SK-N-SH (cell line): ENCODE measurements at regions not wholly inside any gene's neighbourhood (a gene's known extent, or its start where the extent isn't known, plus 50 kb on each side); places are given as distances from the start of the nearest gene placed in this dataset.

Source experiments
- CTCF ChIA-PET: fragments of 300-600, 350-600 bp; formaldehyde crosslinking; extraction: SDS; loops from one replicate; lab custom pipeline; 2021; lab: Yijun Ruan, JAX
- POLR2A ChIA-PET: fragments of 350-600 bp; sonication (Branson Sonifier 250); formaldehyde crosslinking; extraction: SDS; loops from one replicate; lab custom pipeline; 2020; ENCODE audit warnings: antibody characterized with exemption, inconsistent platforms; lab: Yijun Ruan, JAX
- DNase-seq: peaks from one replicate; pipeline ENCODE4 v3.0.0; 2012
- H2AFZ ChIP-seq: fragments of 200-600 bp; sonication (generic); 2 replicates; pipeline ENCODE4 v1.8.1; 2016; ENCODE audit warnings: antibody characterized with exemption, mild to moderate bottlenecking, low read depth
- H3F3A ChIP-seq: fragments of 200-600 bp; sonication (generic); replicated peaks from 2 replicates; pipeline ENCODE3; 2016; ENCODE audit warnings: antibody characterized with exemption, mild to moderate bottlenecking; ENCODE audit not compliant: insufficient read depth
- H3K27ac ChIP-seq, 2 experiments: fragments of 200-500 bp in 1 of 2; fragments of 200-600 bp in 1 of 2; sonication (Bioruptor generic) in 1 of 2; sonication (generic), shearing (Covaris generic) in 1 of 2; 2 replicates each; pipeline versions ENCODE4 v1.5.1 to v1.6.1; 2014 to 2016; ENCODE audit warnings: low read depth in 2 of 2, inconsistent platforms in 1 of 2, low read length in 1 of 2, mild to moderate bottlenecking in 1 of 2, mixed read lengths in 1 of 2
- H3K27me3 ChIP-seq: fragments of 200-600 bp; sonication (generic), shearing (Covaris generic); 2 replicates; pipeline ENCODE4 v1.6.1; 2016; ENCODE audit warnings: mixed run types; ENCODE audit not compliant: insufficient read depth
- H3K36me3 ChIP-seq, 2 experiments: fragments of 200-500 bp in 1 of 2; fragments of 200-600 bp in 1 of 2; sonication (Bioruptor generic) in 1 of 2; sonication (generic) in 1 of 2; replicated peaks in 1 of 2; 2 replicates each; pipeline versions ENCODE3 to v1.5.1; 2014 to 2016; ENCODE audit warnings: low read length in 1 of 2, mild to moderate bottlenecking in 1 of 2; ENCODE audit not compliant: insufficient read depth in 2 of 2, control insufficient read depth in 1 of 2
- H3K4me1 ChIP-seq, 2 experiments: fragments of 200-500 bp in 1 of 2; fragments of 200-600 bp in 1 of 2; sonication (Bioruptor generic) in 1 of 2; sonication (generic), shearing (Covaris generic) in 1 of 2; 2 replicates each; pipeline versions ENCODE4 v1.5.1 to v1.6.1; 2014 to 2016; ENCODE audit warnings: low read depth in 1 of 2, low read length in 1 of 2, mixed run types in 1 of 2; ENCODE audit not compliant: insufficient read depth in 2 of 2, control insufficient read depth in 1 of 2
- H3K4me2 ChIP-seq: fragments of 200-600 bp; sonication (generic), shearing (Covaris generic); 2 replicates; pipeline ENCODE4 v1.6.1; 2017; ENCODE audit warnings: mixed run types
- H3K4me3 ChIP-seq, 2 experiments: fragments of 200-500 bp in 1 of 2; fragments of 200-600 bp in 1 of 2; sonication (Bioruptor generic) in 1 of 2; sonication (generic), shearing (Covaris generic) in 1 of 2; 2 replicates each; pipeline versions ENCODE4 v1.5.1 to v1.8.1; 2014 to 2016; ENCODE audit warnings: low read depth in 2 of 2, inconsistent platforms in 1 of 2, low read length in 1 of 2, mild to moderate bottlenecking in 1 of 2, mixed read lengths in 1 of 2, moderate library complexity in 1 of 2
- H3K79me2 ChIP-seq: fragments of 200-600 bp; sonication (generic); 2 replicates; pipeline ENCODE4 v1.8.1; 2017; ENCODE audit warnings: mild to moderate bottlenecking; ENCODE audit not compliant: insufficient read depth
- H3K9ac ChIP-seq: fragments of 200-600 bp; sonication (generic); 2 replicates; pipeline ENCODE4 v1.6.1; 2017; ENCODE audit warnings: mixed run types
- H3K9me2 ChIP-seq: fragments of 200-600 bp; sonication (generic); 2 replicates; pipeline ENCODE4 v1.6.1; 2017; ENCODE audit warnings: mixed run types
- H3K9me3 ChIP-seq: fragments of 200-600 bp; sonication (generic); 2 replicates; pipeline ENCODE4 v1.6.1; 2017; ENCODE audit warnings: mixed run types, mild to moderate bottlenecking, moderate library complexity
- H4K20me1 ChIP-seq: fragments of 200-600 bp; sonication (generic); 2 replicates; pipeline ENCODE4 v1.6.1; 2017; ENCODE audit warnings: mild to moderate bottlenecking, mixed run types; ENCODE audit not compliant: insufficient read depth
- CHD2 ChIP-seq: fragments of 150-350 bp; IDR thresholded peaks from 2 replicates; pipeline ENCODE4 v1.6.1; 2018; ENCODE audit warnings: low read length; ENCODE audit not compliant: partially characterized antibody
- EZH2phosphoT487 ChIP-seq: fragments of 200-600 bp; sonication (generic); IDR thresholded peaks from 2 replicates; pipeline ENCODE4 v1.6.1; 2017; ENCODE audit warnings: low read depth, mixed run types, mild to moderate bottlenecking, antibody characterized with exemption, moderate library complexity, borderline replicate concordance
- FOSL2 ChIP-seq: IDR thresholded peaks from 2 replicates; pipeline ENCODE4 v1.4.0; 2012; ENCODE audit warnings: low read depth, mild to moderate bottlenecking, moderate library complexity, borderline replicate concordance
- FOXJ3 ChIP-seq: sonication (generic); formaldehyde crosslinking; IDR thresholded peaks from 2 replicates; pipeline ENCODE4 v1.5.1; 2020; ENCODE audit warnings: mild to moderate bottlenecking, missing genetic modification reagents
- MAX ChIP-seq: IDR thresholded peaks from 2 replicates; pipeline ENCODE4 v1.4.0; 2012; ENCODE audit warnings: low read depth
- MEF2A ChIP-seq: IDR thresholded peaks from 2 replicates; pipeline ENCODE4 v1.4.0; 2012; ENCODE audit warnings: low read depth, borderline replicate concordance
- MXI1 ChIP-seq: IDR thresholded peaks from 2 replicates; pipeline ENCODE4 v1.6.1; 2012; ENCODE audit warnings: mild to moderate bottlenecking, low read depth, low read length, improper control_type of control experiment
- PBX3 ChIP-seq: IDR thresholded peaks from 2 replicates; pipeline ENCODE4; 2012
- REST ChIP-seq: IDR thresholded peaks from 2 replicates; pipeline ENCODE4 v1.6.1; 2012; ENCODE audit warnings: mild to moderate bottlenecking, low read depth, low read length, moderate library complexity
- RXRA ChIP-seq: IDR thresholded peaks from 2 replicates; pipeline ENCODE4 v1.4.0; 2012; ENCODE audit warnings: low read depth, mild to moderate bottlenecking, borderline replicate concordance
- SIN3A ChIP-seq: IDR thresholded peaks from 2 replicates; pipeline ENCODE4 v1.6.1; 2012; ENCODE audit warnings: low read depth, mild to moderate bottlenecking, low read length, moderate library complexity, borderline replicate concordance
- TAF1 ChIP-seq: IDR thresholded peaks from 2 replicates; pipeline ENCODE4 v1.6.1; 2012; ENCODE audit warnings: low read depth, mild to moderate bottlenecking, low read length, moderate library complexity, borderline replicate concordance
- TEAD4 ChIP-seq: IDR thresholded peaks from 2 replicates; pipeline ENCODE4 v1.4.0; 2012; ENCODE audit warnings: mild to moderate bottlenecking, borderline replicate concordance; ENCODE audit not compliant: insufficient read depth
- YY1 ChIP-seq: IDR thresholded peaks from 2 replicates; pipeline ENCODE4 v1.4.0; 2012; ENCODE audit warnings: low read depth, mild to moderate bottlenecking
- WGBS: methylation state at CpG from one replicate; pipeline ENCODE4 v1.1.6; 2017; ENCODE audit warnings: low lambda C conversion rate; 5-methylcytosine and 5-hydroxymethylcytosine counted together

- 5% methylated on average over 3 of the region's 3 CpGs for WGBS
- Histone ChIP-seq H3K9me3 (no peaks in the 10 kb centered on the region), H3K4me1 (peaks cover 8 to 31% of the 10 kb centered on the region in 2 experiments), H3K4me2 (0 out of 2 replicates have a peak overlapping the region, but pooled peaks have one; percentile 11), H3K4me3 (no peak overlapping the region), H3K27me3 (no peaks in the 10 kb centered on the region), H3K9ac (peak overlapping the region; percentile 14; the same call in 1 of the 2 replicates), H3F3A (peaks cover 6% of the 10 kb centered on the region), H4K20me1 (no peaks in the 10 kb centered on the region), H3K27ac (peak overlapping the region; percentile 83 to 90), H3K9me2 (no peaks in the 10 kb centered on the region), H3K79me2 (no peaks in the 10 kb centered on the region)
- ChIA-PET CTCF (no interaction called here), POLR2A (interaction anchor here (0.7 kb wide), 1 partner anchor 101 kb away, joined by 4 read pairs; no protein-coding TSS in a partner anchor)
- TF ChIP-seq PBX3 (peak; percentile 13; the same call in 1 of the 2 replicates), FOSL2 (no peak)
- TF ChIP-seq, all 33 proteins: peak for 1
- DNase-seq = no peak
- Histone ChIP-seq H2AFZ (0 out of 2 replicates have a peak overlapping the region, but pooled peaks have one; percentile 24), H3K36me3 (no peaks in the 10 kb centered on the region)
Measured at GRCh38 chrX:118216087-118216486, 99.5 kb upstream of the KLHL13 start.

- H3K9me2 ChIP-seq = no peaks in the 10 kb centered on the region
- no peak for TF ChIP-seq FOXJ3 (CRISPR knock-in tag)
- TF ChIP-seq MXI1 = 0 out of 2 replicates have a peak, but pooled peaks have one; percentile 33
- TF ChIP-seq, all 33 proteins: peak for 1
- 10% methylated on average over 4 of the region's 5 CpGs for WGBS
- H4K20me1 ChIP-seq = no peaks in the 10 kb centered on the region
- no peaks in the 10 kb centered on the region for H3K27me3 ChIP-seq
- no peaks in the 10 kb centered on the region for H3K36me3 ChIP-seq
- H3K4me2 ChIP-seq = 0 out of 2 replicates have a peak overlapping the region, but pooled peaks have one; percentile 11
- no peak for DNase-seq
- peaks cover 9 to 31% of the 10 kb centered on the region in 2 experiments for H3K4me1 ChIP-seq
- H2AFZ ChIP-seq = no peak overlapping the region
- H3F3A ChIP-seq = peaks cover 6% of the 10 kb centered on the region
- ChIA-PET CTCF (no interaction called here), POLR2A (interaction anchor here (0.7 kb wide), 1 partner anchor 102 kb away, joined by 4 read pairs; no protein-coding TSS in a partner anchor)
- H3K4me3 ChIP-seq = no peak overlapping the region
- H3K9ac ChIP-seq = peak overlapping the region; percentile 14; the same call in 1 of the 2 replicates
- H3K9me3 ChIP-seq = no peaks in the 10 kb centered on the region
- H3K27ac ChIP-seq = peak overlapping the region; percentile 83 to 90
- H3K79me2 ChIP-seq = no peaks in the 10 kb centered on the region
Measured at GRCh38 chrX:118216509-118216908, 99.9 kb upstream of the KLHL13 start.

GRCh38 chrX:118218079-118218478 is 101.5 kb upstream of the KLHL13 start:
- H3F3A ChIP-seq = peaks cover 6% of the 10 kb centered on the region
- no peaks in the 10 kb centered on the region for H3K36me3 ChIP-seq
- POLR2A ChIA-PET = interaction anchor here (1.1 kb wide), 1 partner anchor 101 kb away, joined by 3 read pairs; the partner anchor contains the start of gene KLHL13
- H3K4me1 ChIP-seq = peaks cover 9 to 25% of the 10 kb centered on the region in 2 experiments
- H3K4me3 ChIP-seq = no peak overlapping the region
- no peak overlapping the region for H3K9ac ChIP-seq
- CTCF ChIA-PET = interaction anchor here (0.7 to 1.2 kb wide), 3 partner anchors 15 to 221 kb away, joined by 3 to 4 read pairs (median 4); no protein-coding TSS in a partner anchor
- H3K4me2 ChIP-seq = no peak overlapping the region
- no peaks in the 10 kb centered on the region for H3K27me3 ChIP-seq
- no peak overlapping the region for H2AFZ ChIP-seq
- 58% methylated on average over 5 of the region's 5 CpGs for WGBS
- no peaks in the 10 kb centered on the region for H3K9me2 ChIP-seq
- TF ChIP-seq RXRA = no peak
- no peak for TF ChIP-seq MEF2A
- TF ChIP-seq MAX = no peak
- no peak for TF ChIP-seq TEAD4
- TF ChIP-seq SIN3A = no peak
- no peak for TF ChIP-seq EZH2phosphoT487
- TF ChIP-seq CHD2 = no peak
- no peak for TF ChIP-seq TAF1
- no peak for TF ChIP-seq YY1
- TF ChIP-seq REST = no peak
- no peaks in the 10 kb centered on the region for H4K20me1 ChIP-seq
- no peak for DNase-seq
- H3K27ac ChIP-seq = peak overlapping the region in 1 of 2 experiments; percentile 0; a peak in 1 of 4 replicates
- H3K9me3 ChIP-seq = no peaks in the 10 kb centered on the region
- no peaks in the 10 kb centered on the region for H3K79me2 ChIP-seq
